Epithelial cell of prostate (primary cell): ENCODE measurements at regions not wholly inside any gene's neighbourhood (a gene's known extent, or its start where the extent isn't known, plus 50 kb on each side); places are given as distances from the start of the nearest gene placed in this dataset.
"Not testable (repeated sequence)": the region's sequence is repeated elsewhere in the genome, so short reads cannot be mapped to it uniquely, and the experiment has no call there.

Experiments used
- DNase-seq: peaks from one replicate; pipeline ENCODE4 v3.0.0-alpha.2; 2011; ENCODE audit warnings: low read depth, low spot score
- H3K27ac ChIP-seq: fragments of 450-650 bp; 2 replicates; pipeline ENCODE4 v1.5.1; 2017; ENCODE audit warnings: mild to moderate bottlenecking

- DNase-seq = no peak
- H3K27ac ChIP-seq = no peak overlapping the region
These were observed 78.4 kb upstream of the HIVEP3 start for GRCh38 chr1:41997153-41997552.

DNA sequence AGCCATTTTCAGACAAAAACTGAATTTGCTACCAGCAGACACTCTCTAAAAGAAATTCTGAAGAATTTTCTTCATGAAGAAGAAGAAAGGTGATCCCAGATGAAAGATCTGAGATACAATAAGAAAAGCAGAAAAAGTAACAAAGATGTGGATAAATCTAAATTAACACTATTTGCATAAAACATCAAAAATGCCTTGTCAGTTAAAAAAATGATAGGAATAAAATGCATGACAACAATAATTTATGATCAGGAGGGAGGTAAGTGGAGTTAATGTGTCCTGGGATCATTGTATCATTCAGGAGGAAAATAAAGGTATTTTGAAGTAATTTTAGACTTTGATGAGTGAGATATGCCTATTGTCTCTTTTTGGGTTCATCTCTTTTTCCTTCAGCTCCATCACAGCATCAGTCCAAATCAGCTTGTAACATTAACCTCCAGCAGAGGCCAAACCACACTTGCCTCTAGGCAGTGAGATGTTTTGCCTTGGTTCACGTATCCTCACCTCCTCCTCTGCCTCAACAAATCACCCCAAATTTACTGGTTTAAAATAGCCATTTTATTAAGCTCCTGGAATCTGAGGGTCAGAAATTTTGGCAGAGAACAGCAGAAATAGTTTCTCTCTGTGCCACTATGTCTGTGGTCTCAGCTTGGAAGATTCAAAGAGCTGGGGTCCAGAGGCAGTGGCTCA, 76.9 kb upstream of the HIVEP3 start:
- DNase-seq = no peak
- no peak overlapping the region for H3K27ac ChIP-seq

GRCh38 chr1:41994195-41994894, 75.6 kb upstream of the HIVEP3 start:
- DNase-seq = no peak
- no peak overlapping the region for H3K27ac ChIP-seq

DNA sequence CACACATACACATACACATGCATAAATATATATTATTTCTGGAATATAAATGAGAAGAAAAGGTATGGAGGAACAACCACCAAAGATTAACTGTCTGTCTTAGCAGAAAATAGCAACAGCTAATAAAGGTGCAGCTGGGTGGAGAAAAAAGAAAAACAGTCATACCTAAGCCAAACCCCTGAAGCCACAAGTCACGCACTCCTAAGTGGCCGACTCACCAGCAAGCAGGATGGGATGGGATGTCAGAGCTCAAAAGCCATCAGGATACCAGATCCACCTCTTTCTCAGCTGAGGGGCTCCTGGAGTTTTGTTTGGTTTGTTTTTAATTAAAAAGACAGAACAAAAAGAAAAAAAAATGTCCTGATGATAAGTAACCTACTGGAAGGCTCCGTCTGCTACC, 64.7 kb upstream of the HIVEP3 start:
- no peak for DNase-seq
- H3K27ac ChIP-seq = no peak overlapping the region

GRCh38 chr1:41981796-41982195, 63.1 kb upstream of the HIVEP3 start:
- peak overlapping the region; percentile 50 for H3K27ac ChIP-seq
- no peak for DNase-seq

GRCh38 chr1:41980827-41981653, 62.3 kb upstream of the HIVEP3 start:
- H3K27ac ChIP-seq = peak overlapping the region; percentile 50
- DNase-seq = no peak

DNA sequence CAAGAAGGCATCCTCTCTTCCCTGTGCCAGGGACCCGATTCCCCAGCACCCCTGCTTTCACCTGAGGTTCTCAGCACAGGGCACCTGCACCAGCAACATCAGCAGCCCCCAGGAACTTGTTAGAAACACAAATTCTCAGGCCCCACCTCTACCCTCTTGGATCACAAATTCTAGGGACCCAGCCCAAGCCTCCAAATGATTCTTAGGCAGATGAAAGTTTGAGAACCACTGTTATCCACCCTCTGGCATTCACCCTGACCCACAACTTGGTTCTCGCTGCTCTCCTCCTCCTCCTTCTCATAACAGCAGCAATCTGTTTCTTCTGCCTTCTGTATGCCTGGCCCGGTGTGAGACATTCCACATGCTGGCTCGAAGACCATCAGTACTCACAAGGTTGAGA, 60.3 kb upstream of the HIVEP3 start:
- no peak for DNase-seq

GRCh38 chr1:41977326-41977725, 58.6 kb upstream of the HIVEP3 start:
- H3K27ac ChIP-seq = no peak overlapping the region
- DNase-seq = no peak

More for the DNA sequence above, 60.3 kb upstream of the HIVEP3 start:
- no peak overlapping the region for H3K27ac ChIP-seq

DNA sequence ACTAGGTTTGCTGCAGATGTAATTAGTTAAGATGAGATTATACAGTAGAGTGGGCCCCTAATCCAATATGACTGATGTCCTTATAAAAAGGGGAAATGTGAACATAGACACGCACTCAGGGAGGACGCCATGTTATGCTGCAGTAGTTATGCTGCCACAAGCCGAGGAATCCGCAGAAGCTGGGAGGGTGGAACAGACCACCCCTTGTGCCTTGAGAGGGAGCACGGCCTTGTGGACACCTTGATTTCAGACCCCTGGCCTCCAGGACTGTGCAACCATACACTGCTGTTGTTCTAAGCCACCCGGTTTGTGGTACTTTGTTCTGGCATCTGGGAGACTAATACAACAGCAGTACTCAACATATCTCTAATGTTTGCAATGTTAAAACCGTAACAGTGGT, 57.9 kb upstream of the HIVEP3 start:
- no peak for DNase-seq

GRCh38 chr1:41975850-41976569, 57.3 kb upstream of the HIVEP3 start:
- no peak for DNase-seq

More for the DNA sequence above, 57.9 kb upstream of the HIVEP3 start:
- H3K27ac ChIP-seq = no peak overlapping the region

DNA sequence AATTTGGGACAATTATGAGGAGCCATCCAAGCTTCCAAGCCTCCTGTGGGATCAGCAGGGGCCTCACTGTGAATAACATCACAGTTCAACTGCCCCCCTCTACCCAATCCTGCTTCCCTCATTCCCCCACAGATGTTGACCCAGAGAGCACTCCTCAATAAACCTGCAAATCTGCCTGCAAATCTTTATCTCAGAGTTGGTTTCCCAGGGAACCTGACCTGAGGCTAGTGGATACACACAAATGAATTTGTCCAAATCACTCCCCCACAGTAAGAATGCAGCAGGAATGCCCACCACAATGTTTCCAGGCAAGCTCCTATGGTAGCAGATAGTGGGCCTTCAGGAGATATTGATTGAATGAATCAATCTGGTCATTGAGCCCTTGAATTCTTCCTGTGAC, 56.4 kb upstream of the HIVEP3 start:
- no peak for DNase-seq
- H3K27ac ChIP-seq = no peak overlapping the region

More at GRCh38 chr1:41975850-41976569, 57.3 kb upstream of the HIVEP3 start:
- no peak overlapping the region for H3K27ac ChIP-seq

DNA sequence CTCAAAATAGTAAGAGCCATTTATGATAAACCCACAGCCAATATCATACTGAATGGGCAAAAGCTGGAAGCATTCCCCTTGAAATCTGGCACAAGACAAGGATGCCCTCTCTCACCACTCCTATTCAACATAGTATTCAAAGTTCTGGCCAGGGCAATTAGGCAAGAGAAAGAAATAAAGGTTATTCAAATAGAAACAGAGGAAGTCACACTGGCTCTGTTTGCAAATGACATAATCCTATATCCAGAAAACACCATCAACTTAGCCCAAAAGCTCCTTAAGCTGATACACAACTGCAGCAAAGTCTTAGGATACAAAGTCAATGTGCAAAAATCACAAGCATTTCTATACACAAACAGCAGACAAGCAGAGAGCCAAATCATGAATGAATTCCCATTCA, 49.8 kb upstream of the HIVEP3 start:
- H3K27ac ChIP-seq = not testable (repeated sequence)

More for the DNA sequence above, 49.8 kb upstream of the HIVEP3 start:
- DNase-seq = not testable (repeated sequence)
